ENCODE measurements at regions not wholly inside any gene's neighbourhood (a gene's known extent, or its start where the extent isn't known, plus 50 kb on each side); places are given as distances from the start of the nearest gene placed in this dataset.
"Not testable (repeated sequence)": the region's sequence is repeated elsewhere in the genome, so short reads cannot be mapped to it uniquely, and the experiment has no call there.

GRCh38 chr5:41995193-41995592, 70.1 kb downstream of the FBXO4 start:
- no peak for DNase-seq

GRCh38 chr5:42001673-42002072, 76.6 kb downstream of the FBXO4 start:
- no peak for DNase-seq

- DNase-seq: not testable (repeated sequence)
These were observed 78.8 kb downstream of the FBXO4 start for GRCh38 chr5:42003852-42004251.

- DNase-seq: peak in 1 of 6 experiments; percentile 2
These were observed 80.6 kb downstream of the FBXO4 start for GRCh38 chr5:42005561-42006153.

GRCh38 chr5:42013561-42013960, 88.5 kb downstream of the FBXO4 start:
- no peak for DNase-seq

- no peak for DNase-seq
These were observed 90.2 kb downstream of the FBXO4 start for GRCh38 chr5:42015254-42015653.

GRCh38 chr5:42015681-42016080, 90.6 kb downstream of the FBXO4 start:
- DNase-seq: no peak

GRCh38 chr5:42020788-42021530, 95.9 kb downstream of the FBXO4 start:
- no peak for DNase-seq

- DNase-seq: no peak
These were observed 96.8 kb downstream of the FBXO4 start for GRCh38 chr5:42021923-42022322.

GRCh38 chr5:42022383-42022972, 97.4 kb downstream of the FBXO4 start:
- no peak for DNase-seq

- no peak for DNase-seq
These were observed 101.4 kb downstream of the FBXO4 start for GRCh38 chr5:42026446-42026845.

GRCh38 chr5:42032137-42032536, 107.1 kb downstream of the FBXO4 start:
- no peak for DNase-seq

GRCh38 chr5:42035526-42035925, 110.4 kb downstream of the FBXO4 start:
- DNase-seq: no peak

- DNase-seq: no peak
These were observed 111.3 kb downstream of the FBXO4 start for GRCh38 chr5:42036379-42036778.

GRCh38 chr5:42037379-42037932, 112.4 kb downstream of the FBXO4 start:
- no peak for DNase-seq

- DNase-seq: no peak
These were observed 118.3 kb downstream of the FBXO4 start for GRCh38 chr5:42043400-42043799.

- DNase-seq: peak; percentile 15 to 59 (median 32)
These were observed 132.2 kb downstream of the FBXO4 start for GRCh38 chr5:42057254-42057690.

GRCh38 chr5:42059291-42059690, 134.2 kb downstream of the FBXO4 start:
- DNase-seq: no peak

GRCh38 chr5:42059778-42060464, 134.8 kb downstream of the FBXO4 start:
- no peak for DNase-seq

GRCh38 chr5:42061121-42061520, 136.0 kb downstream of the FBXO4 start:
- DNase-seq: no peak

- no peak for DNase-seq
These were observed 139.7 kb downstream of the FBXO4 start for GRCh38 chr5:42064821-42065220.

GRCh38 chr5:42066131-42066530, 141.1 kb downstream of the FBXO4 start:
- DNase-seq: no peak

- no peak for DNase-seq
These were observed 149.3 kb downstream of the FBXO4 start for GRCh38 chr5:42074353-42074752.

Measured in stimulated activated naive CD4-positive, alpha-beta T cell (primary cell).